HG02642 (cell line): ENCODE measurements at regions not wholly inside any gene's neighbourhood (a gene's known extent, or its start where the extent isn't known, plus 50 kb on each side); places are given as distances from the start of the nearest gene placed in this dataset.
"Not testable (repeated sequence)": the region's sequence is repeated elsewhere in the genome, so short reads cannot be mapped to it uniquely, and the experiment has no call there.

ENCODE experiments used
- ATAC-seq: cut with Tn5 transposase; IDR thresholded peaks from one replicate; pipeline ENCODE4 v1.9.1; 2021; ENCODE audit warnings: mild to moderate bottlenecking; ENCODE audit not compliant: unreplicated experiment, poor library complexity

GRCh38 chr10:81192221-81192788, 654.6 kb downstream of the SH2D4B start:
- ATAC-seq = no peak

GRCh38 chr10:81200801-81201200, 663.1 kb downstream of the SH2D4B start:
- ATAC-seq = no peak

GRCh38 chr10:81207359-81207758, 667.6 kb upstream of the NRG3 start:
- not testable (repeated sequence) for ATAC-seq

GRCh38 chr10:81213370-81213769, 661.6 kb upstream of the NRG3 start:
- no peak for ATAC-seq

GRCh38 chr10:81215498-81215897, 659.5 kb upstream of the NRG3 start:
- no peak for ATAC-seq

GRCh38 chr10:81216949-81217348, 658.0 kb upstream of the NRG3 start:
- no peak for ATAC-seq

- ATAC-seq = no peak
Observed at GRCh38 chr10:81218307-81218706, 656.7 kb upstream of the NRG3 start.

- ATAC-seq = no peak
Observed at GRCh38 chr10:81219758-81220157, 655.2 kb upstream of the NRG3 start.

GRCh38 chr10:81248886-81249285, 626.1 kb upstream of the NRG3 start:
- ATAC-seq = no peak

- ATAC-seq = no peak
Observed at GRCh38 chr10:81251457-81252115, 623.4 kb upstream of the NRG3 start.

GRCh38 chr10:81264991-81265390, 610.0 kb upstream of the NRG3 start:
- not testable (repeated sequence) for ATAC-seq

GRCh38 chr10:81270051-81270450, 604.9 kb upstream of the NRG3 start:
- no peak for ATAC-seq

- no peak for ATAC-seq
Observed at GRCh38 chr10:81280497-81281479, 594.2 kb upstream of the NRG3 start.

GRCh38 chr10:81288544-81288943, 586.5 kb upstream of the NRG3 start:
- no peak for ATAC-seq

- ATAC-seq = no peak
Observed at GRCh38 chr10:81297292-81297691, 577.7 kb upstream of the NRG3 start.

GRCh38 chr10:81303656-81304055, 571.3 kb upstream of the NRG3 start:
- no peak for ATAC-seq

GRCh38 chr10:81306971-81307782, 567.8 kb upstream of the NRG3 start:
- ATAC-seq = no peak

- no peak for ATAC-seq
Observed at GRCh38 chr10:81309041-81309552, 565.9 kb upstream of the NRG3 start.

GRCh38 chr10:81314471-81314870, 560.5 kb upstream of the NRG3 start:
- no peak for ATAC-seq

- ATAC-seq = no peak
Observed at GRCh38 chr10:81315026-81315425, 560.0 kb upstream of the NRG3 start.
